ENCODE measurements at regions not wholly inside any gene's neighbourhood (a gene's known extent, or its start where the extent isn't known, plus 50 kb on each side); places are given as distances from the start of the nearest gene placed in this dataset.

- DNase-seq = no peak
- no peak for TF ChIP-seq CTCF (IDR thresholded peaks at IDR 0.05)
- intact Hi-C loops (cut with DNase I; ENCODE audit: low total_unique reads) = no loop called here
- H3K9me3 ChIP-seq = no peaks in the 10 kb centered on the region
- H3K36me3 ChIP-seq = no peaks in the 10 kb centered on the region
- H3K4me1 ChIP-seq = peaks cover 0 to 30% (median 8%) of the 10 kb centered on the region in 4 donors
- no peak overlapping the region for H3K4me3 ChIP-seq
- H3K27me3 ChIP-seq = no peaks in the 10 kb centered on the region
- no peak overlapping the region for H3K27ac ChIP-seq
These were observed 118.2 kb upstream of the TGFBR2 start for GRCh38 chr3:30488070-30488756.

- peak overlapping the region; percentile 81 to 87 for H3K27ac ChIP-seq
- intact Hi-C loops (cut with DNase I; ENCODE audit: low total_unique reads) = no loop called here
- no peak overlapping the region for H3K4me3 ChIP-seq
- H3K36me3 ChIP-seq = no peaks in the 10 kb centered on the region
- H3K4me1 ChIP-seq = peaks cover 0 to 63% (median 31%) of the 10 kb centered on the region in 4 donors
- no peak for TF ChIP-seq CTCF (IDR thresholded peaks at IDR 0.05)
- H3K9me3 ChIP-seq = no peaks in the 10 kb centered on the region
- no peaks in the 10 kb centered on the region for H3K27me3 ChIP-seq
- no peak for DNase-seq
These were observed 113.8 kb upstream of the TGFBR2 start for GRCh38 chr3:30492322-30493192.

GRCh38 chr3:30493911-30494311 is 112.5 kb upstream of the TGFBR2 start:
- peak in 1 of 2 donors; percentile 52 for DNase-seq
- intact Hi-C loops (cut with DNase I; ENCODE audit: low total_unique reads) = no loop called here
- Histone ChIP-seq H3K27me3 (no peaks in the 10 kb centered on the region), H3K4me1 (peaks cover 0 to 76% (median 44%) of the 10 kb centered on the region in 4 donors), H3K27ac (peak overlapping the region; percentile 81 to 87), H3K4me3 (no peak overlapping the region), H3K9me3 (no peaks in the 10 kb centered on the region), H3K36me3 (no peaks in the 10 kb centered on the region)
- no peak for TF ChIP-seq CTCF (IDR thresholded peaks at IDR 0.05)

- peak overlapping the region; percentile 81 to 87 for H3K27ac ChIP-seq
- peaks cover 0 to 78% (median 50%) of the 10 kb centered on the region in 4 donors for H3K4me1 ChIP-seq
These were observed 111.0 kb upstream of the TGFBR2 start for GRCh38 chr3:30495172-30496065.

More at GRCh38 chr3:30495172-30496065, 111.0 kb upstream of the TGFBR2 start:
- no peak overlapping the region for H3K4me3 ChIP-seq
- no peaks in the 10 kb centered on the region for H3K27me3 ChIP-seq
- no peaks in the 10 kb centered on the region for H3K9me3 ChIP-seq
- DNase-seq = no peak
- TF ChIP-seq CTCF (IDR thresholded peaks at IDR 0.05) = no peak
- intact Hi-C loops (cut with DNase I; ENCODE audit: low total_unique reads) = no loop called here
- H3K36me3 ChIP-seq = no peaks in the 10 kb centered on the region

Measured in tibial artery (tissue), 4 donors.